ENCODE measurements at regions not wholly inside any gene's neighbourhood (a gene's known extent, or its start where the extent isn't known, plus 50 kb on each side); places are given as distances from the start of the nearest gene placed in this dataset.

- no peak overlapping the region for H2BK20ac ChIP-seq (ENCODE audit: low read length)
- no peak overlapping the region for H3K27ac ChIP-seq (ENCODE audit: low read depth, low read length)
- WGBS, 2 experiments (ENCODE audit: extremely low coverage in 1 of 2, insufficient coverage in 1 of 2, insufficient read length in 1 of 2, insufficient replicate concordance in 2 of 2, low coverage in 1 of 2, low lambda C conversion rate in 2 of 2, missing lambda C conversion rate in 1 of 2): 85% methylated on average over 6 of the region's 6 CpGs; no CpG with 5 or more reads in 1 of the 2 experiments
- H3K23me2 ChIP-seq (ENCODE audit: low read depth, low read length): no peaks in the 10 kb centered on the region
- no peaks in the 10 kb centered on the region for H3K27me3 ChIP-seq (replicated peaks in 1 of 4; ENCODE audit: control insufficient read depth in 3 of 4, extremely low read depth in 1 of 4, insufficient read depth in 3 of 4, low read length in 3 of 4)
- H3K18ac ChIP-seq (ENCODE audit: extremely low read depth, low read length): no peak overlapping the region
- no peak overlapping the region for H3K4me3 ChIP-seq (ENCODE audit: extremely low read depth in 1 of 4, insufficient read depth in 2 of 4, low read depth in 3 of 4, low read length in 4 of 4)
- no peaks in the 10 kb centered on the region for H3K79me1 ChIP-seq (ENCODE audit: low read depth, low read length)
- H2BK15ac ChIP-seq (ENCODE audit: low read length): no peak overlapping the region
- H4K8ac ChIP-seq (ENCODE audit: extremely low read depth, insufficient read depth, low read length): no peak overlapping the region
- H4K91ac ChIP-seq (replicated peaks; ENCODE audit: insufficient read length, low read length): no peak overlapping the region
- no peaks in the 10 kb centered on the region for H3K4me1 ChIP-seq (replicated peaks in 1 of 4; ENCODE audit: control insufficient read depth in 3 of 4, insufficient read depth in 4 of 4, low read length in 3 of 4)
- H3K9ac ChIP-seq (replicated peaks in 1 of 4; ENCODE audit: extremely low read depth in 1 of 4, low read depth in 3 of 4, low read length in 3 of 4): no peak overlapping the region
- FAIRE-seq (no peak), DNase-seq (ENCODE audit: low read depth in 1 of 2, low spot score in 2 of 2) (no peak)
- no peak overlapping the region for H3K23ac ChIP-seq (ENCODE audit: insufficient read length)
- POLR2A ChIA-PET (ENCODE audit: partially characterized antibody): no interaction called here
- no peaks in the 10 kb centered on the region for H4K20me1 ChIP-seq (replicated peaks in 1 of 2; ENCODE audit: control insufficient read depth in 1 of 2, insufficient read depth in 2 of 2, low read length in 2 of 2)
- no peak overlapping the region for H4K5ac ChIP-seq (ENCODE audit: insufficient read length, low read depth, low read length)
- no peak overlapping the region for H2BK12ac ChIP-seq (ENCODE audit: low read depth, low read length)
- H3K56ac ChIP-seq (replicated peaks; ENCODE audit: insufficient read length, low read depth, low read length): no peak overlapping the region
- H2BK120ac ChIP-seq (replicated peaks; ENCODE audit: low read depth, low read length): no peak overlapping the region
- H3K79me2 ChIP-seq (ENCODE audit: control insufficient read depth in 1 of 2, insufficient read depth in 2 of 2, low read length in 2 of 2): no peaks in the 10 kb centered on the region
- CTCF ChIA-PET (ENCODE audit: partially characterized antibody): no interaction called here
- no peaks in the 10 kb centered on the region; a peak in 1 of 8 replicates for H3K36me3 ChIP-seq (ENCODE audit: control insufficient read depth in 2 of 4, insufficient read depth in 4 of 4, low read length in 3 of 4)
- no peak for TF ChIP-seq BCL11A (IDR thresholded peaks at IDR 0.05; ENCODE audit: low read depth in 2 of 2, low read length in 2 of 2)
- H2BK5ac ChIP-seq (ENCODE audit: low read depth, low read length): no peak overlapping the region
- H3K9me3 ChIP-seq (ENCODE audit: insufficient read depth in 2 of 2, low read depth in 1 of 2, low read length in 1 of 2): no peaks in the 10 kb centered on the region
- H3K14ac ChIP-seq (ENCODE audit: insufficient read length): no peak overlapping the region
- H3K4ac ChIP-seq (replicated peaks; ENCODE audit: insufficient read length, low read depth, low read length): no peak overlapping the region
- no peak overlapping the region for H2AFZ ChIP-seq (ENCODE audit: low read length)
- no peak overlapping the region for H2AK5ac ChIP-seq (ENCODE audit: low read depth, low read length)
- no peak overlapping the region for H3K4me2 ChIP-seq (ENCODE audit: insufficient read depth in 1 of 2, low read depth in 2 of 2, low read length in 2 of 2)
Observed at GRCh38 chr15:79738143-79738542, 158.7 kb downstream of the MTHFS start.

Data from H1 (cell line).